ENCODE measurements at regions not wholly inside any gene's neighbourhood (a gene's known extent, or its start where the extent isn't known, plus 50 kb on each side); places are given as distances from the start of the nearest gene placed in this dataset.

DNA sequence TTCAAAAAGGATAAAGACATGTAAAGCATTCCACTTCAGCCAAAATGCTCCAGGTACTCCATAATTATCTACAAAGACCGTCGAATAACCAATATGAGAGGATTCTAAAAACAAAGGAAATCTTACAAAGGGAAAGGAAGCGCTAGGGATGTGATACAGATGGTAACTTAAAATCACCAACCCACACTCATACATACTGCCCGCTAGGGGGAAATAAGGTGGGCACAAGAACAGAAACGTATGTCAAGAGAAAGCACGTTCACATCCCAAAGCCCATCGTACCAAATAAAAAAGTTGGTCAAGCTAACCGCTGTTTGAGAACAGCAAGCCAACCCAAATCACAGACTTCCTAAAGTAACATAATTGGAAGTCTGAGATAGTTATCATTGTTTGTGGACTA lies 429.4 kb downstream of the SHQ1 start:
- TF ChIP-seq, protein P1, sequence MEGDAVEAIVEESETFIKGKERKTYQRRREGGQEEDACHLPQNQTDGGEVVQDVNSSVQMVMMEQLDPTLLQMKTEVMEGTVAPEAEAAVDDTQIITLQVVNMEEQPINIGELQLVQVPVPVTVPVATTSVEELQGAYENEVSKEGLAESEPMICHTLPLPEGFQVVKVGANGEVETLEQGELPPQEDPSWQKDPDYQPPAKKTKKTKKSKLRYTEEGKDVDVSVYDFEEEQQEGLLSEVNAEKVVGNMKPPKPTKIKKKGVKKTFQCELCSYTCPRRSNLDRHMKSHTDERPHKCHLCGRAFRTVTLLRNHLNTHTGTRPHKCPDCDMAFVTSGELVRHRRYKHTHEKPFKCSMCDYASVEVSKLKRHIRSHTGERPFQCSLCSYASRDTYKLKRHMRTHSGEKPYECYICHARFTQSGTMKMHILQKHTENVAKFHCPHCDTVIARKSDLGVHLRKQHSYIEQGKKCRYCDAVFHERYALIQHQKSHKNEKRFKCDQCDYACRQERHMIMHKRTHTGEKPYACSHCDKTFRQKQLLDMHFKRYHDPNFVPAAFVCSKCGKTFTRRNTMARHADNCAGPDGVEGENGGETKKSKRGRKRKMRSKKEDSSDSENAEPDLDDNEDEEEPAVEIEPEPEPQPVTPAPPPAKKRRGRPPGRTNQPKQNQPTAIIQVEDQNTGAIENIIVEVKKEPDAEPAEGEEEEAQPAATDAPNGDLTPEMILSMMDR (IDR thresholded peaks at IDR 0.05), result no peak
- no peak for TF ChIP-seq POLR2AphosphoS5 (IDR thresholded peaks at IDR 0.05)
